Transverse colon (tissue), 4 donors: ENCODE measurements at regions not wholly inside any gene's neighbourhood (a gene's known extent, or its start where the extent isn't known, plus 50 kb on each side); places are given as distances from the start of the nearest gene placed in this dataset.

Experiments
- CTCF ChIP-seq, 5 experiments: fragments of 200-600 bp in 3 of 5; fragments of 450-650 bp in 2 of 5; sonication (generic) in 3 of 5; IDR thresholded peaks; 1 replicate in 2 of 5; 2 replicates in 3 of 5; pipeline ENCODE4 v1.5.1; 2016 to 2017; ENCODE audit warnings: antibody characterized with exemption in 5 of 5, inconsistent platforms in 3 of 5, mild to moderate bottlenecking in 2 of 5, moderate library complexity in 1 of 5
- EP300 ChIP-seq: sonication (generic); formaldehyde crosslinking; IDR thresholded peaks from one replicate; pipeline ENCODE4 v1.6.1; 2017; ENCODE audit warnings: antibody characterized with exemption, low read depth
- POLR2A ChIP-seq: fragments of 450-650 bp; IDR thresholded peaks from one replicate; pipeline ENCODE4 v1.6.1; 2016; ENCODE audit warnings: antibody characterized with exemption, mild to moderate bottlenecking, moderate library complexity
- POLR2AphosphoS5 ChIP-seq, 3 donors: sonication (generic); formaldehyde crosslinking; IDR thresholded peaks; one replicate each; pipeline ENCODE4 v1.6.1; 2016; ENCODE audit warnings: antibody characterized with exemption in 3 of 3

GRCh38 chr6:168819546-168819945 is 378.6 kb downstream of the SMOC2 start:
- no peak for TF ChIP-seq EP300
- TF ChIP-seq CTCF (IDR thresholded peaks at IDR 0.05): no peak
- TF ChIP-seq POLR2AphosphoS5 (IDR thresholded peaks at IDR 0.05): no peak
- no peak for TF ChIP-seq POLR2A
